ENCODE measurements at regions not wholly inside any gene's neighbourhood (a gene's known extent, or its start where the extent isn't known, plus 50 kb on each side); places are given as distances from the start of the nearest gene placed in this dataset.

DNA sequence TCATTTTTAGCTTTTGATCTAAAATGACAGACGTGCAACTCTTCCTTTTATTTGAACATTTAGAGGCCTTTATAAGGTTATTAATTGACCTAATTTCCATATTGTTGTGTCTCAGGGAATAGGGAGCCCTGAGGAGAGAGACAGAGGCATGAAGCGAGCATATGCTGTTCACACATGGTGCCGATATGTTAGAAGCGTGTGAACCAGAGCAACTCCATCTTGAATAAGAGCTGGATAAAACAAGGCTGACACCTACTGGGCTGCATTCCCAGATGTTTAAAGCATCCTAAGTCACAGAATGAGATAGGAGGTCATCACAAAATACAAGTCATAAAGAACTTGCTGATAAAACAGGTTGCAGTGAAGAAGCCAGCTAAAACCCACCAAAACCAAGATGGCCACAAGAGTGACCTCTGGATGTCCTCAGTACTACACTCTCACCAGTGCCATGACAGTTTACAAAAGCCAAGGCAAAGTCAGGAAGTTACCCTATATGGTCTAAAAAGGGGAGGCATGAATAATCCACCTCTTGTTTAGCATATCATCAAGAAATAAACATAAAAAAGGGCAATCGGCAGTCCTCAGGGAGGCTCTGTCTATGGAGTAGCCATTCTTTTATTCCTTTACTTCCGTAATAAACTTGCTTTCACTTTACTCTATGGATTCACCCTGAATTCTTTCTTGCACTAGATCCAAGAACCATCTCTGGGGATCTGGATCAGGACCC is 80.1 kb downstream of the SEC61G start:
- Histone ChIP-seq H3K27ac (replicated peaks) (no peak overlapping the region), H3K27me3 (ENCODE audit: insufficient read depth, poor library complexity, severe bottlenecking) (no peaks in the 10 kb centered on the region), H3K4me3 (replicated peaks; ENCODE audit: insufficient read depth, low read length) (no peak overlapping the region)
- no peak for DNase-seq (ENCODE audit: low read depth in 1 of 2, low spot score in 1 of 2)
- TF ChIP-seq GABPA (IDR thresholded peaks at IDR 0.05; ENCODE audit: low read depth), result no peak
- TF ChIP-seq, protein P1, sequence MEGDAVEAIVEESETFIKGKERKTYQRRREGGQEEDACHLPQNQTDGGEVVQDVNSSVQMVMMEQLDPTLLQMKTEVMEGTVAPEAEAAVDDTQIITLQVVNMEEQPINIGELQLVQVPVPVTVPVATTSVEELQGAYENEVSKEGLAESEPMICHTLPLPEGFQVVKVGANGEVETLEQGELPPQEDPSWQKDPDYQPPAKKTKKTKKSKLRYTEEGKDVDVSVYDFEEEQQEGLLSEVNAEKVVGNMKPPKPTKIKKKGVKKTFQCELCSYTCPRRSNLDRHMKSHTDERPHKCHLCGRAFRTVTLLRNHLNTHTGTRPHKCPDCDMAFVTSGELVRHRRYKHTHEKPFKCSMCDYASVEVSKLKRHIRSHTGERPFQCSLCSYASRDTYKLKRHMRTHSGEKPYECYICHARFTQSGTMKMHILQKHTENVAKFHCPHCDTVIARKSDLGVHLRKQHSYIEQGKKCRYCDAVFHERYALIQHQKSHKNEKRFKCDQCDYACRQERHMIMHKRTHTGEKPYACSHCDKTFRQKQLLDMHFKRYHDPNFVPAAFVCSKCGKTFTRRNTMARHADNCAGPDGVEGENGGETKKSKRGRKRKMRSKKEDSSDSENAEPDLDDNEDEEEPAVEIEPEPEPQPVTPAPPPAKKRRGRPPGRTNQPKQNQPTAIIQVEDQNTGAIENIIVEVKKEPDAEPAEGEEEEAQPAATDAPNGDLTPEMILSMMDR (IDR thresholded peaks at IDR 0.05; ENCODE audit: insufficient read depth, low read length), result no peak
- TF ChIP-seq SPI1 (IDR thresholded peaks at IDR 0.05; ENCODE audit: borderline replicate concordance, low read depth), result no peak
- TF ChIP-seq, protein P2, sequence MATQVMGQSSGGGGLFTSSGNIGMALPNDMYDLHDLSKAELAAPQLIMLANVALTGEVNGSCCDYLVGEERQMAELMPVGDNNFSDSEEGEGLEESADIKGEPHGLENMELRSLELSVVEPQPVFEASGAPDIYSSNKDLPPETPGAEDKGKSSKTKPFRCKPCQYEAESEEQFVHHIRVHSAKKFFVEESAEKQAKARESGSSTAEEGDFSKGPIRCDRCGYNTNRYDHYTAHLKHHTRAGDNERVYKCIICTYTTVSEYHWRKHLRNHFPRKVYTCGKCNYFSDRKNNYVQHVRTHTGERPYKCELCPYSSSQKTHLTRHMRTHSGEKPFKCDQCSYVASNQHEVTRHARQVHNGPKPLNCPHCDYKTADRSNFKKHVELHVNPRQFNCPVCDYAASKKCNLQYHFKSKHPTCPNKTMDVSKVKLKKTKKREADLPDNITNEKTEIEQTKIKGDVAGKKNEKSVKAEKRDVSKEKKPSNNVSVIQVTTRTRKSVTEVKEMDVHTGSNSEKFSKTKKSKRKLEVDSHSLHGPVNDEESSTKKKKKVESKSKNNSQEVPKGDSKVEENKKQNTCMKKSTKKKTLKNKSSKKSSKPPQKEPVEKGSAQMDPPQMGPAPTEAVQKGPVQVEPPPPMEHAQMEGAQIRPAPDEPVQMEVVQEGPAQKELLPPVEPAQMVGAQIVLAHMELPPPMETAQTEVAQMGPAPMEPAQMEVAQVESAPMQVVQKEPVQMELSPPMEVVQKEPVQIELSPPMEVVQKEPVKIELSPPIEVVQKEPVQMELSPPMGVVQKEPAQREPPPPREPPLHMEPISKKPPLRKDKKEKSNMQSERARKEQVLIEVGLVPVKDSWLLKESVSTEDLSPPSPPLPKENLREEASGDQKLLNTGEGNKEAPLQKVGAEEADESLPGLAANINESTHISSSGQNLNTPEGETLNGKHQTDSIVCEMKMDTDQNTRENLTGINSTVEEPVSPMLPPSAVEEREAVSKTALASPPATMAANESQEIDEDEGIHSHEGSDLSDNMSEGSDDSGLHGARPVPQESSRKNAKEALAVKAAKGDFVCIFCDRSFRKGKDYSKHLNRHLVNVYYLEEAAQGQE (IDR thresholded peaks at IDR 0.05; ENCODE audit: insufficient replicate concordance, low read depth), result no peak
- TF ChIP-seq POLR2AphosphoS5 (IDR thresholded peaks at IDR 0.05; ENCODE audit: low read depth), result no peak

DNA sequence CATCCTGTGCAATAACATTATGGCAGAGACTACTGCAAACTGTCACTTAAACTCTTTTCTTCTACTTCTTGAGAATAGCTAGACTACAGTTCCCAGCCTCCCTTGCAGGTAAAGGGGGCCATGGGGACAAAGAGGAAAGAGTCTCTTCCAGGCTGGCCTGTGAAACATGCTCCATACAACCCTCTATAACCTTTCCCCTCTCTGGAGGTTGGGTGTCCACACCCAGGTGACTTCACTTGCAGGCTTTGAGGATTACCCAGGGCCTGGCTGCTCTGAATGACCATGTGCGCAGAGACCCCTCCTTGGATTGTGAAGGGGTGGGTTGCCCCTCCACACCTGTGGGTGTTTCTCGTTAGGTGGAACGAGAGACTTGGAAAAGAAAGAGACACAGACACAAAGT is 84.1 kb downstream of the SEC61G start:
- Histone ChIP-seq H3K4me3 (replicated peaks; ENCODE audit: insufficient read depth, low read length) (no peak overlapping the region), H3K27me3 (ENCODE audit: insufficient read depth, poor library complexity, severe bottlenecking) (no peaks in the 10 kb centered on the region), H3K27ac (replicated peaks) (no peak overlapping the region)
- no peak for DNase-seq (ENCODE audit: low read depth in 1 of 2, low spot score in 1 of 2)
- TF ChIP-seq, protein P2 (IDR thresholded peaks at IDR 0.05; ENCODE audit: insufficient replicate concordance, low read depth), result no peak
- no peak for TF ChIP-seq GABPA (IDR thresholded peaks at IDR 0.05; ENCODE audit: low read depth)
- TF ChIP-seq POLR2AphosphoS5 (IDR thresholded peaks at IDR 0.05; ENCODE audit: low read depth), result no peak
- TF ChIP-seq, protein P1 (IDR thresholded peaks at IDR 0.05; ENCODE audit: insufficient read depth, low read length), result no peak
- no peak for TF ChIP-seq SPI1 (IDR thresholded peaks at IDR 0.05; ENCODE audit: borderline replicate concordance, low read depth)

DNA sequence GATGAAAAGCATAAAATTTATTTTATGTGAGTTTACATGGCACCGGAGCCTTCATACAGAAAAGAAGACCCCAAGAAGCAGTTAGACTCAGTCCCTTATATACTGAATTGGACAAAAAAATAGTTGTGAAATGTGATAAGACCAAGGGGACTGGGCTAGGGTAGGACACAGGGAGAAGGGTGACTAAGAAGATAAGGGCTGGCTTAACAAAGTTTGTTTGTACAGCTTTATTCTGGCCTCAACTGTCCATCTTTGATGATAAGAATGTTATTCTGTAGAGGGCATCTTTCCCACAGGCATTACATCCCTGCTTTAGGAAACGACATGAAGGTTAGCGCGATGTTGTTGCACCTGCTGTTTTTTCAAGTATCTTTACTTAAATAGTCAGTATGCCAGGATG is 86.5 kb downstream of the SEC61G start:
- Histone ChIP-seq H3K27ac (replicated peaks) (no peak overlapping the region), H3K4me3 (replicated peaks; ENCODE audit: insufficient read depth, low read length) (no peak overlapping the region), H3K27me3 (ENCODE audit: insufficient read depth, poor library complexity, severe bottlenecking) (no peaks in the 10 kb centered on the region)
- TF ChIP-seq GABPA (IDR thresholded peaks at IDR 0.05; ENCODE audit: low read depth) (no peak), SPI1 (IDR thresholded peaks at IDR 0.05; ENCODE audit: borderline replicate concordance, low read depth) (no peak), POLR2AphosphoS5 (IDR thresholded peaks at IDR 0.05; ENCODE audit: low read depth) (no peak)
- TF ChIP-seq, protein P1 (IDR thresholded peaks at IDR 0.05; ENCODE audit: insufficient read depth, low read length), result no peak
- TF ChIP-seq, protein P2 (IDR thresholded peaks at IDR 0.05; ENCODE audit: insufficient replicate concordance, low read depth), result no peak
- DNase-seq (ENCODE audit: low read depth in 1 of 2, low spot score in 1 of 2), result no peak

Data from HL-60 (cell line).